ENCODE measurements at regions not wholly inside any gene's neighbourhood (a gene's known extent, or its start where the extent isn't known, plus 50 kb on each side); places are given as distances from the start of the nearest gene placed in this dataset.

GRCh38 chr3:150227839-150228238 is 180.3 kb upstream of the TSC22D2 start:
- FAIRE-seq, result peak; percentile 92
- Histone ChIP-seq H3K14ac (ENCODE audit: insufficient read length) (no peak overlapping the region), H2BK120ac (replicated peaks; ENCODE audit: low read depth, low read length) (no peak overlapping the region), H2BK12ac (ENCODE audit: low read depth, low read length) (no peak overlapping the region), H3K4me3 (ENCODE audit: extremely low read depth in 1 of 4, insufficient read depth in 2 of 4, low read depth in 3 of 4, low read length in 4 of 4) (no peak overlapping the region), H3K4me1 (replicated peaks in 1 of 4; ENCODE audit: control insufficient read depth in 3 of 4, insufficient read depth in 4 of 4, low read length in 3 of 4) (peaks cover 0 to 3% (median 1%) of the 10 kb centered on the region in 4 experiments; a peak in 4 of 7 replicates), H3K79me2 (ENCODE audit: control insufficient read depth in 1 of 2, insufficient read depth in 2 of 2, low read length in 2 of 2) (no peaks in the 10 kb centered on the region), H3K36me3 (ENCODE audit: control insufficient read depth in 2 of 4, insufficient read depth in 4 of 4, low read length in 3 of 4) (no peaks in the 10 kb centered on the region), H3K4me2 (ENCODE audit: insufficient read depth in 1 of 2, low read depth in 2 of 2, low read length in 2 of 2) (no peak overlapping the region), H3K56ac (replicated peaks; ENCODE audit: insufficient read length, low read depth, low read length) (no peak overlapping the region), H2AK5ac (ENCODE audit: low read depth, low read length) (no peak overlapping the region), H3K4ac (replicated peaks; ENCODE audit: insufficient read length, low read depth, low read length) (no peak overlapping the region), H4K5ac (ENCODE audit: insufficient read length, low read depth, low read length) (peak overlapping the region; percentile 27), H3K23ac (ENCODE audit: insufficient read length) (no peak overlapping the region), H2BK20ac (ENCODE audit: low read length) (no peak overlapping the region), H3K27me3 (replicated peaks in 1 of 4; ENCODE audit: control insufficient read depth in 3 of 4, extremely low read depth in 1 of 4, insufficient read depth in 3 of 4, low read length in 3 of 4) (no peaks in the 10 kb centered on the region; a peak in 1 of 7 replicates), H3K23me2 (ENCODE audit: low read depth, low read length) (no peaks in the 10 kb centered on the region), H3K79me1 (ENCODE audit: low read depth, low read length) (no peaks in the 10 kb centered on the region), H3K9me3 (ENCODE audit: insufficient read depth in 2 of 2, low read depth in 1 of 2, low read length in 1 of 2) (no peaks in the 10 kb centered on the region), H4K20me1 (replicated peaks in 1 of 2; ENCODE audit: control insufficient read depth in 1 of 2, insufficient read depth in 2 of 2, low read length in 2 of 2) (no peaks in the 10 kb centered on the region), H2BK5ac (ENCODE audit: low read depth, low read length) (no peak overlapping the region), H3K18ac (ENCODE audit: extremely low read depth, low read length) (no peak overlapping the region), H4K91ac (replicated peaks; ENCODE audit: insufficient read length, low read length) (no peak overlapping the region), H4K8ac (ENCODE audit: extremely low read depth, insufficient read depth, low read length) (peak overlapping the region; percentile 81; the same call in 1 of the 2 replicates), H2BK15ac (ENCODE audit: low read length) (0 out of 2 replicates have a peak overlapping the region, but pooled peaks have one; percentile 47), H3K27ac (ENCODE audit: low read depth, low read length) (0 out of 2 replicates have a peak overlapping the region, but pooled peaks have one; percentile 16), H2AFZ (ENCODE audit: low read length) (peak overlapping the region; percentile 93), H3K9ac (replicated peaks in 1 of 4; ENCODE audit: extremely low read depth in 1 of 4, low read depth in 3 of 4, low read length in 3 of 4) (no peak overlapping the region)
- peak; percentile 51 to 91 for DNase-seq (ENCODE audit: low read depth in 1 of 2, low spot score in 2 of 2)
- 32% methylated on average over 5 of the region's 5 CpGs; no CpG with 5 or more reads in 1 of the 2 experiments for WGBS, 2 experiments (ENCODE audit: extremely low coverage in 1 of 2, insufficient coverage in 1 of 2, insufficient read length in 1 of 2, insufficient replicate concordance in 2 of 2, low coverage in 1 of 2, low lambda C conversion rate in 2 of 2, missing lambda C conversion rate in 1 of 2)
- CTCF ChIA-PET (ENCODE audit: partially characterized antibody), result interaction anchor here (0.6 to 8.2 kb wide), 26 partner anchors 11 to 600 kb away, joined by 3 to 77 read pairs (median 4); partner anchors contain the start of gene TSC22D2
- POLR2A ChIA-PET (ENCODE audit: partially characterized antibody), result interaction anchor here (0.9 to 1.0 kb wide), 2 partner anchors 9 to 267 kb away, joined by 3 read pairs; no protein-coding TSS in a partner anchor
- TF ChIP-seq KDM1A (IDR thresholded peaks at IDR 0.05; ENCODE audit: borderline replicate concordance, low read length), result no peak
- no peak for TF ChIP-seq CHD1 (IDR thresholded peaks at IDR 0.05; ENCODE audit: low read depth, low read length)
